ENCODE measurements at regions not wholly inside any gene's neighbourhood (a gene's known extent, or its start where the extent isn't known, plus 50 kb on each side); places are given as distances from the start of the nearest gene placed in this dataset.
"Not testable (repeated sequence)": the region's sequence is repeated elsewhere in the genome, so short reads cannot be mapped to it uniquely, and the experiment has no call there.

GRCh38 chr5:13063088-13063487 lies 881.4 kb downstream of the DNAH5 start:
- DNase-seq (ENCODE audit: low read depth in 2 of 2): no peak

DNA sequence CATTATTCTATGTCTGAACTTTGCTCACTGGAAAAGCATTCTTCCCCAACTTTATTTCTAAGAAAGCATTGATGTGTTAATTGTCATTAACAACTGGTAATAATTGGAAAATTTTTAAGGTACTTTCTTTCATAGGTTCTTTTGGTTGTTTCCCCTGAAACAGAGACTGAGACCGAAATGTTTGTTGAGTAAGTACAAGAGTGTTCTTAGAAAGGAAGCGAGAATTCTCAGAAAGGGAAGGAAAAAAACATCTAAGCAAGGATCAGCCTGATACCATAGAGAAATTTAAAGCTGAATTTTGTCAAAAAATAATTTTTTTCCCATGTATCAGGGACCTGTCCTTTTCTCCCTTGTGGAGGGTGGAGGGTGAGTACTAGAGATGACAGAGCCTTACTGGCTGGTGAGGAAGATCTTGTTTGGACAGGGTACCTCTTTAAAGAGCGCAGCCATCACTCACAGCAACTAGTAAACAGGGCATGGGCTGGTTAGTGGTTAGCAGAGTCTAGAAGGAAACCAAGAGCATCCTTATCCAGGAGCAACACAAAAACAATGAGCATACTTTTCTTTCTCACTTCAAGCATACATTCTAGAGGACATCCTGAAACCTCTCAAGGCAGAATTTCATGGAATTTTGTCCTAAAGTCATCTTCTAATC lies 898.5 kb downstream of the DNAH5 start:
- DNase-seq (ENCODE audit: low read depth in 2 of 2): no peak

GRCh38 chr5:13034061-13034460 lies 910.4 kb downstream of the DNAH5 start:
- DNase-seq (ENCODE audit: low read depth in 2 of 2): no peak

DNA sequence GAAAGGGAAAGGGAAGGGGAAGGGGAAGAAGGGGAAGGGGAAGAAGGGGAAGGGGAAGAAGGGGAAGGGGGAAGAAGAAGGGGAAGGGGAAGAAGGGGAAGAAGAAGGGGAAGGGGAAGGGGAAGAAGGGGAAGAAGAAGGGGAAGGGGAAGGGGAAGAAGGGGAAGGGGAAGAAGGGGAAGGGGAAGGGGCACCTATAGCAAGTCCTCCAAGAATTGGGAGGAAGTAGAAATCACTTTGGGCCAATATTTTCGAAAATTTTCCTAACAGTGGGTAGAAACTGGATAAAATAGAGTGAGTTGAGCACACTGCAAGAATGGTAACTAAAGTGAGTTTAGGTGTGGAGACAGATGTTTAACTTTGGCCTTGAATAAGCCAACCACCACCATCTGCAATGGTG lies 915.3 kb downstream of the DNAH5 start:
- no peak for DNase-seq (ENCODE audit: low read depth in 2 of 2)

- no peak for DNase-seq (ENCODE audit: low read depth in 2 of 2)
Measured at GRCh38 chr5:13027874-13028273, 916.6 kb downstream of the DNAH5 start.

GRCh38 chr5:13019729-13020128 lies 924.8 kb downstream of the DNAH5 start:
- DNase-seq (ENCODE audit: low read depth in 2 of 2): no peak

DNA sequence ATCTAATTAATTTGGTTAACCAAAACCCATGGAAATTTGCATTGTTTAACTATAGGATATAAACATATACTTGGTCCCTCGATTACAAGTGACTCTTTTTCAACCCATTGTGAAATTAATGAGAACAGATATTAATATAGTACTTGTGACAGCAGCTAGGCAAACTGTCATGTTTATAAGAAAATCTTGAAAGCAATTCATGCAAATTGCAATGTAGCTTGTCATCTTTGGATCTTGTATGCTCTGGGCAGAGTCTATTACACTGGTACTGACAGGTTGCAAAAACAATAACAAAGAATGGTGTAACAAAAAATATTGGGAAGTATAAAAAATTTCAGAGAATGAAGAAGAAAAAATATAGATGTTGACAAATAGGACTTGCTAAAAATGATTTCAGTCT lies 941.0 kb downstream of the DNAH5 start:
- no peak for DNase-seq (ENCODE audit: low read depth in 2 of 2)

GRCh38 chr5:12999667-13000066 lies 944.8 kb downstream of the DNAH5 start:
- no peak for DNase-seq (ENCODE audit: low read depth in 2 of 2)

DNA sequence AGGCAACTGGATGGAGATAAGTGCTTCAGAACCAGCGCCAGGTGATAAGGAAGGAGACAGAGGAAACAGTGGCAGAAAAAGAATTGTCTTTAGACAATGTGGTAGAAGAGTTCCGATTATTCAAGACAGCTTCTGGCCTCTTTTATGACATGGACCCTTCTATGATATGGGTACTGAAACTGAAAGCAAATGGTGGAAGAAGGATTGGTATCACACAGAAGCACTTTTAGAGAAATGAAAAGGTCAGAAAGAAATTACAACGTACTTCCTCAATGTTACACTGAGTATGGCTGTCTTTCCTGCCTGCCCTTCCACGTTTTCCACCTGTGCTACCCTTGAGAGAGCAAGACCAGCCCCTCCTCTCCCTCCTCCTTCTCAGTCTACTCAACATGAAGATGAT lies 959.3 kb downstream of the DNAH5 start:
- no peak for DNase-seq (ENCODE audit: low read depth in 2 of 2)

GRCh38 chr5:12974856-12975255 lies 969.6 kb downstream of the DNAH5 start:
- no peak for DNase-seq (ENCODE audit: low read depth in 2 of 2)

DNA sequence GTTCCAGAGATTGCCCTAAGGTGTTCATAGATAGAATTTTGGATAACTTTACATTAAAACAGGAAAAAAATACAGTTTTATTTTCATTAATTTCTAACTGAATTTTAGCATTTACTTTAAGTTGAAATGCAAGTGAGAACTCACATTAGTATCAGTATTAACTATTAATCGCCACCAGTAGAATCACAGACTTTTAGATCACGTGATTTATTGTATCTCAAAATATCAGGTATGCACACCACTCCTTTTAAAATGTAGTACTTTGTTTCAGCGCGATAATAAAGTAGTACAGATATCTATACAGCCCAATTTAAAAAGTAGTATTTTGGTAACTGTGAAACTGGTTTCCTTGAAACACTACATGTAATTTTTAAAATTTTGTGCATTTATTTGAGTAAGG lies 978.7 kb downstream of the DNAH5 start:
- DNase-seq (ENCODE audit: low read depth in 2 of 2): no peak

DNA sequence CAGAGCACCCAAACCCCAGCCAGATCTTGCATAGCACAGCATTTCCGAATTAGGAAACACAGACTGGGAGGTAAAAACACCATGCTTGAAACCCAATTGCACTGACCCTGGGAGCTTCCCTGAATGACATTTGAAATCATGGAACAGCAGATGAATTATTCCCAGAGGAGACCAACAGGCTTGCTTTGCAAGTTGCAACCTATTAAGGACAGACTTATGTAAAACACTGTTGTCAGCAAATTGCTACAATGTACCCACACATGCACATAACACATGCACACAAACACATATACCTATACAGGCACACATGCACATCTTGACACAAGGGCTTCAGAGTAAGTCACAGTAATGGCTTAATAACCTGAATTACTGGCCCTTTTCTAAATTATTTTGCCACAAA lies 984.8 kb downstream of the DNAH5 start:
- no peak for DNase-seq (ENCODE audit: low read depth in 2 of 2)

DNA sequence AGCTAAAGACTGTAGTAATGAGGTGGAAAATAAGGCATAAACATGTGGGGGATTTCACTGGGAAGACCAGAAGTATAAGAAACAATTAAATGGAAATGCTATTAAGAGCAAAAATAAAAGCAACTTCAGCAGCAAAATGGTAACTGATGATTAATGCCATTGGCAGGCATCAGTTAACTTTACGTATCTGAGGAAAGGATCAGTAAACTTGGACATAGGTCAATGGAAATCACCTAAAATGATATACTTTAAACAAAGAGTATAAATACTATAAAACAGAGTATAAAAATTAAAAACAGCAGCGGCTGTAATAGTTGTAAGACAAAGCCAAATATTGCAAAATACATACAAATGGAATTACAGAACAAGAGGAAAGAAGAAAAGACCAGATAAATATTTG lies 992.1 kb downstream of the DNAH5 start:
- no peak for DNase-seq (ENCODE audit: low read depth in 2 of 2)

DNA sequence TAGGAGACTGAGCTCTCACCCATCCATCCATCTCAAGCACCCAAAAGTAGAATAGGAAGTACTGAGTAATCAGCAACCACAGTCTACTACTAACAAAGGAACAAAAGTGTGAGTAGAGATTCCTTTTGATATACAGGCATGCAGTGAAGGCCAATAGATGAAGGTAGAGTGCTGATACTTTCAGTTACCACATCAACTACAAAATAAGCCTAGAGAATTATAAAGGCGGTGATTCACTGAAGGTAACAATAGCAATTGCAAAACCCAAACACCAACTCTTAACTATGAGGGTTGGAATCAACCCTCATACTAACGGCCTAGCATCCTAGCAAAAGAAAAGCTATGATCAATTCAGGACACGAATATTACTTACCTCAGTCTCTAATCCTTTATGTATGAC lies 992.6 kb downstream of the DNAH5 start:
- no peak for DNase-seq (ENCODE audit: low read depth in 2 of 2)

DNA sequence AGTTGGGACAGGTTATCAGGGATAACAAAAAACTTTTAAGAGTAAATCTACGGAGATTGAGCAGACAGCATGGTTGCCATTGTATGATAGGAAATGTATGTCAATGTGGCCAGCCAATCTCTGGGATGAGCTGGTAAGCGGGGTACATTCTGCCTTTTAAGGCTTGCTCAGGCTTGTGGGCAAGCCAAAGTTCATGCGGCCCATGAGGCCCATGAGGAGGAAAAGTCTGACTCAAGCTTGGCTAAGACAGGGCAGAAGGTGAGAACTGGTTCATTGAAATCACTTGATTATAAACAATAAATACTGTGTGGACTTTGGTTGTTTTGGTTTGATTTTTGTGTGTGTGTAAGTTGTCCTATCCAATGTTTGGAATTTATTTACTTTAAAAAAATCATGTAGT lies 997.1 kb downstream of the DNAH5 start:
- DNase-seq (ENCODE audit: low read depth in 2 of 2): no peak

DNA sequence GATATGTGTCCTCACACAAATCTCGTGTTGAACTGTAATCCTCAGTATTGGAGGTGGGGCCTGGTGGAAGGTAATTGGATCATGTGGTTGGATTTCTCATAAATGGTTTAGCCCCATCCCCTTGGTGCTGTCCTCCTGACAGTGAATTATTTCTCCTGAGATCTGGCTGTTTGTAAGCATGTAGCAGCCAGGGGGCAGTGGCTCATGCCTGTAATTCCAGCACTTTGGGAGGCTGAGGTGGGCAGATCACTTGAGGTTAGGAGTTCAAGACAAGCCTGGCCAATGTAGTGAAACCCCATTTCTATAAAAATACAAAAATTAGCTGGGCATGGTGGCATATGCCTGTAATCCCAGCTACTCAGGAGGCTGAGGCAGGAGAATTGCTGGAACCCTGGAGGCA lies 999.0 kb downstream of the DNAH5 start:
- DNase-seq (ENCODE audit: low read depth in 2 of 2): not testable (repeated sequence)

DNA sequence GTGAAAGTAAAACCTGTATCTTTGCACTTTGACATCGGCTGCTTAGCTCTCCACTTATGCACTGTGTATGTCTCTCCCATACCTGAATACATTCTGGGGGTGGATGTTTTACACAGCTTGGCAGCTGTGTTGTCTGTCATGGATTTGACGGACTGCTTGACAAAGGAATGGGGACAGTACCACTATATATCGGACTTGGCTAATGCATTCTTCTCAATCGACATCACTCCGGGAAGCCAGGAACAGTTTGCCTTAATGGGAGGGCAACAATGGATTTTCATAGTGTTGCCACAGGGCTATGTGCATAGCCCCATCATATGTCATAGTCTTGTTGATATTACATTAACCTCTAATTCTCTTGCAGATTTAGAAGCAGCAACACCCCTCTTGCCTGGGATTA lies 1008.3 kb downstream of the DNAH5 start:
- no peak for DNase-seq (ENCODE audit: low read depth in 2 of 2)

- DNase-seq (ENCODE audit: low read depth in 2 of 2): no peak
Measured at GRCh38 chr5:12934722-12935121, 1009.8 kb downstream of the DNAH5 start.

DNA sequence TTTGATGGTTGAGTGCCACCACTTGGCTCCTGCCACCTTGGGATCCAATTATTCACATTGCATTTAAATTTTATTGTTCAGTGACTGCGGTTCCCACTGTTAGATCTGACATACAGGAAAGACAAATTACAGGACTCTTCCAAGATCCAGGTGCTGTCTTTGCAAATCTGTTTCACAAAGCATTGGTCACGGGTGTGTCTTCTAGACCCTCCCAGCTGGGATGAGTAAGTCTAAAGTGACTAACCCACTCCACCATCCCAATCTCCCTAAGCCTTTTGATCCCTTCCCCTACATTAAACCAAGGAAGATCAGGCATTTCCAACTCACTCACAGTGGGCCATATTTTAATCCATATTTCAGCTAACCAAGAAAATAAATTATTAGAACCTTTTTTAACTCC lies 1016.3 kb upstream of the CTNND2 start:
- no peak for DNase-seq (ENCODE audit: low read depth in 2 of 2)

GRCh38 chr5:12911156-12911555 lies 1006.9 kb upstream of the CTNND2 start:
- DNase-seq (ENCODE audit: low read depth in 2 of 2): no peak

- DNase-seq (ENCODE audit: low read depth in 2 of 2): peak; percentile 16 to 22
Measured at GRCh38 chr5:12910641-12911040, 1006.4 kb upstream of the CTNND2 start.

GRCh38 chr5:12902611-12903010 lies 998.4 kb upstream of the CTNND2 start:
- no peak for DNase-seq (ENCODE audit: low read depth in 2 of 2)

GRCh38 chr5:12901696-12902095 lies 997.5 kb upstream of the CTNND2 start:
- no peak for DNase-seq (ENCODE audit: low read depth in 2 of 2)

- DNase-seq (ENCODE audit: low read depth in 2 of 2): no peak
Measured at GRCh38 chr5:12896086-12896485, 991.8 kb upstream of the CTNND2 start.
